Body of pancreas (tissue), 4 donors: ENCODE measurements at regions not wholly inside any gene's neighbourhood (a gene's known extent, or its start where the extent isn't known, plus 50 kb on each side); places are given as distances from the start of the nearest gene placed in this dataset.

Experiments
- CTCF ChIP-seq, 7 experiments: fragments of 450-650 bp in 4 of 7; fragments of 200-600 bp in 3 of 7; sonication (generic) in 3 of 7; IDR thresholded peaks; one replicate each; pipeline ENCODE4 v1.5.1; 2016 to 2019; ENCODE audit warnings: antibody characterized with exemption in 7 of 7
- POLR2A ChIP-seq, 3 donors: fragments of 450-650 bp; IDR thresholded peaks; one replicate each; pipeline ENCODE4 v1.6.1; 2016; ENCODE audit warnings: antibody characterized with exemption in 3 of 3, mild to moderate bottlenecking in 2 of 3

GRCh38 chr6:82775981-82776380 is 289.7 kb downstream of the UBE3D start:
- no peak for TF ChIP-seq CTCF (IDR thresholded peaks at IDR 0.05)
- TF ChIP-seq POLR2A (IDR thresholded peaks at IDR 0.05): no peak
